Keratinocyte (primary cell): ENCODE measurements at regions not wholly inside any gene's neighbourhood (a gene's known extent, or its start where the extent isn't known, plus 50 kb on each side); places are given as distances from the start of the nearest gene placed in this dataset.

Experiments
- DNase-seq: peaks from one replicate; pipeline ENCODE4 v3.0.0-alpha.2; 2011; ENCODE audit warnings: low read depth, missing footprints, low spot score
- FAIRE-seq: peaks from 2 replicates; lab custom pipeline; 2011; peaks lifted over from hg19 to GRCh38; lab: Jason Lieb, UNC
- H2AFZ ChIP-seq: 2 replicates; pipeline ENCODE4 v1.6.0; 2012; ENCODE audit warnings: low read length, control low read depth, inconsistent platforms; ENCODE audit not compliant: control insufficient read depth
- H3K27ac ChIP-seq: 2 replicates; pipeline ENCODE4 v1.5.1; 2011; ENCODE audit warnings: low read length; ENCODE audit not compliant: control insufficient read depth, insufficient read depth
- H3K27me3 ChIP-seq: 3 replicates; pipeline ENCODE4 v1.6.0; 2011; ENCODE audit warnings: low read length; ENCODE audit not compliant: control insufficient read depth, insufficient read depth; ENCODE audit errors: extremely low read depth
- H3K36me3 ChIP-seq, 2 experiments: 2 replicates in 1 of 2; 3 replicates in 1 of 2; pipeline ENCODE4 v1.5.1; 2011; ENCODE audit warnings: low read length in 2 of 2, mild to moderate bottlenecking in 1 of 2; ENCODE audit not compliant: control insufficient read depth in 2 of 2, insufficient read depth in 2 of 2; ENCODE audit errors: extremely low read depth in 1 of 2
- H3K4me1 ChIP-seq: 3 replicates; pipeline ENCODE4 v1.5.1; 2011; ENCODE audit warnings: low read length; ENCODE audit not compliant: control insufficient read depth, insufficient read depth; ENCODE audit errors: extremely low read depth
- H3K4me2 ChIP-seq: 3 replicates; pipeline ENCODE4 v1.6.0; 2011; ENCODE audit warnings: low read depth, low read length; ENCODE audit not compliant: control insufficient read depth, insufficient read depth; ENCODE audit errors: extremely low read depth
- H3K4me3 ChIP-seq, 3 experiments: fragments of 200-600 bp in 1 of 3; sonication (generic) in 1 of 3; 2 replicates in 2 of 3; 3 replicates in 1 of 3; pipeline ENCODE4 v1.5.1; 2011 to 2016; ENCODE audit warnings: low read length in 3 of 3, mild to moderate bottlenecking in 3 of 3, control low read depth in 2 of 3, inconsistent platforms in 1 of 3, low read depth in 1 of 3, mixed read lengths in 1 of 3, mixed run types in 1 of 3, moderate library complexity in 1 of 3; ENCODE audit not compliant: control insufficient read depth in 2 of 3, insufficient read depth in 2 of 3; ENCODE audit errors: extremely low read depth in 1 of 3
- H3K79me2 ChIP-seq: 2 replicates; pipeline ENCODE4 v1.6.0; 2012; ENCODE audit warnings: low read length; ENCODE audit not compliant: control insufficient read depth, insufficient read depth
- H3K9ac ChIP-seq: 3 replicates; pipeline ENCODE4 v1.6.0; 2011; ENCODE audit warnings: low read length; ENCODE audit not compliant: control insufficient read depth, insufficient read depth; ENCODE audit errors: extremely low read depth
- H3K9me1 ChIP-seq: 3 replicates; pipeline ENCODE4 v1.6.0; 2011; ENCODE audit warnings: low read length; ENCODE audit not compliant: control insufficient read depth, insufficient read depth; ENCODE audit errors: extremely low read depth
- H3K9me3 ChIP-seq: 2 replicates; pipeline ENCODE4 v1.5.1; 2012; ENCODE audit warnings: low read depth, low read length; ENCODE audit not compliant: control insufficient read depth
- H4K20me1 ChIP-seq: 3 replicates; pipeline ENCODE4 v1.6.0; 2011; ENCODE audit warnings: low read length; ENCODE audit not compliant: control insufficient read depth, insufficient read depth; ENCODE audit errors: extremely low read depth
- CTCF ChIP-seq, 3 experiments: IDR thresholded peaks in 1 of 3; conservative IDR thresholded peaks in 1 of 3; optimal IDR thresholded peaks in 1 of 3; 2 replicates in 2 of 3; 3 replicates in 1 of 3; pipeline versions ENCODE3 to v1.5.1; 2011; ENCODE audit warnings: low read length in 3 of 3, mild to moderate bottlenecking in 3 of 3, moderate library complexity in 2 of 3, control low read depth in 1 of 3, inconsistent platforms in 1 of 3; ENCODE audit not compliant: insufficient read depth in 2 of 3; ENCODE audit errors: extremely low read depth in 1 of 3
- EZH2 ChIP-seq: IDR thresholded peaks from one replicate; pipeline ENCODE4 v1.6.1; 2012; ENCODE audit warnings: inconsistent platforms, mild to moderate bottlenecking, low read length, moderate library complexity
- dilution Hi-C: fragments of 300-500 bp; cut with MboI; formaldehyde crosslinking; loops from one replicate; pipeline ENCODE4 v1.7.0; 2020; ENCODE audit warnings: low sequenced_read_pairs; ENCODE audit not compliant: extremely low pct_ligation_motif_present

GRCh38 chr1:83627045-83627444 lies 371.9 kb downstream of the TTLL7 start:
- H3K9ac ChIP-seq, result no peak overlapping the region
- no peak for TF ChIP-seq CTCF (optimal IDR thresholded peaks at IDR 0.05 in 1 of 3, IDR thresholded peaks at IDR 0.05 in 1 of 3, conservative IDR thresholded peaks at IDR 0.05 in 1 of 3; ENCODE audit: extremely low read depth in 1 of 3, insufficient read depth in 2 of 3, low read length in 3 of 3)
- no peak for TF ChIP-seq EZH2
- H3K4me3 ChIP-seq, result no peak overlapping the region
- DNase-seq (no peak), FAIRE-seq (no peak)
- H4K20me1 ChIP-seq, result no peaks in the 10 kb centered on the region
- no peak overlapping the region for H3K27ac ChIP-seq
- no peak overlapping the region for H2AFZ ChIP-seq
- H3K4me1 ChIP-seq, result no peaks in the 10 kb centered on the region
- no peak overlapping the region for H3K4me2 ChIP-seq
- no peaks in the 10 kb centered on the region for H3K36me3 ChIP-seq
- no peaks in the 10 kb centered on the region for H3K9me1 ChIP-seq
- dilution Hi-C loops, result no loop called here
- H3K9me3 ChIP-seq, result no peaks in the 10 kb centered on the region
- no peaks in the 10 kb centered on the region for H3K79me2 ChIP-seq
- H3K27me3 ChIP-seq, result no peaks in the 10 kb centered on the region

GRCh38 chr1:83626603-83627002 lies 372.3 kb downstream of the TTLL7 start:
- DNase-seq (no peak), FAIRE-seq (no peak)
- no peak overlapping the region for H3K4me3 ChIP-seq
- no peaks in the 10 kb centered on the region for H3K79me2 ChIP-seq
- no peaks in the 10 kb centered on the region for H3K27me3 ChIP-seq
- dilution Hi-C loops, result no loop called here
- H4K20me1 ChIP-seq, result no peaks in the 10 kb centered on the region
- no peak overlapping the region for H2AFZ ChIP-seq
- H3K4me1 ChIP-seq, result no peaks in the 10 kb centered on the region
- no peak overlapping the region for H3K4me2 ChIP-seq
- no peak overlapping the region for H3K9ac ChIP-seq
- TF ChIP-seq EZH2 (no peak), CTCF (optimal IDR thresholded peaks at IDR 0.05 in 1 of 3, IDR thresholded peaks at IDR 0.05 in 1 of 3, conservative IDR thresholded peaks at IDR 0.05 in 1 of 3; ENCODE audit: extremely low read depth in 1 of 3, insufficient read depth in 2 of 3, low read length in 3 of 3) (no peak)
- H3K27ac ChIP-seq, result no peak overlapping the region
- H3K9me1 ChIP-seq, result no peaks in the 10 kb centered on the region
- no peaks in the 10 kb centered on the region for H3K36me3 ChIP-seq
- no peaks in the 10 kb centered on the region for H3K9me3 ChIP-seq
